ENCODE measurements at regions not wholly inside any gene's neighbourhood (a gene's known extent, or its start where the extent isn't known, plus 50 kb on each side); places are given as distances from the start of the nearest gene placed in this dataset.

DNA sequence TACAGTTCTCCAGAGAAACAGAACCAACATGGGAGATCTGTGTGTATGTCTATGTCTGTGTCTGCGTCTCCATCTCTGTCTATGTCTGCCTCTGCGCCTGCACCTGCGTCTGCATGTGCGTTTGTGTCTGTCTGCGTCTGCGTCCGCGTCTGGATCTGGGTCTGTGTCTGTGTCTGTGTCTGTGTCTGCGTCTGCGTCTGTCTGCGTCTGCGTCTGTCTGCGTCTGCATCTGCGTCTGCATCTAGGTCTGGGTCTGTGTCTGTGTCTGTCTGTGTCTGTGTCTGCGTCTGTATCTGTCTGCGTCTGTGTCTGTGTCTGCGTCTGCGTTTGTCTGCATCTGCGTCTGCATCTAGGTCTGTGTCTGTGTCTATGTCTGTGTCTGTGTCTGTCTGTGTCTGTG, 53.1 kb upstream of the SLC22A11 start:
- TF ChIP-seq ZFX (IDR thresholded peaks at IDR 0.05) = no peak
- TF ChIP-seq, protein P1, sequence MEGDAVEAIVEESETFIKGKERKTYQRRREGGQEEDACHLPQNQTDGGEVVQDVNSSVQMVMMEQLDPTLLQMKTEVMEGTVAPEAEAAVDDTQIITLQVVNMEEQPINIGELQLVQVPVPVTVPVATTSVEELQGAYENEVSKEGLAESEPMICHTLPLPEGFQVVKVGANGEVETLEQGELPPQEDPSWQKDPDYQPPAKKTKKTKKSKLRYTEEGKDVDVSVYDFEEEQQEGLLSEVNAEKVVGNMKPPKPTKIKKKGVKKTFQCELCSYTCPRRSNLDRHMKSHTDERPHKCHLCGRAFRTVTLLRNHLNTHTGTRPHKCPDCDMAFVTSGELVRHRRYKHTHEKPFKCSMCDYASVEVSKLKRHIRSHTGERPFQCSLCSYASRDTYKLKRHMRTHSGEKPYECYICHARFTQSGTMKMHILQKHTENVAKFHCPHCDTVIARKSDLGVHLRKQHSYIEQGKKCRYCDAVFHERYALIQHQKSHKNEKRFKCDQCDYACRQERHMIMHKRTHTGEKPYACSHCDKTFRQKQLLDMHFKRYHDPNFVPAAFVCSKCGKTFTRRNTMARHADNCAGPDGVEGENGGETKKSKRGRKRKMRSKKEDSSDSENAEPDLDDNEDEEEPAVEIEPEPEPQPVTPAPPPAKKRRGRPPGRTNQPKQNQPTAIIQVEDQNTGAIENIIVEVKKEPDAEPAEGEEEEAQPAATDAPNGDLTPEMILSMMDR (conservative IDR thresholded peaks at IDR 0.05) = no peak
- H3K27ac ChIP-seq = no peak overlapping the region

DNA sequence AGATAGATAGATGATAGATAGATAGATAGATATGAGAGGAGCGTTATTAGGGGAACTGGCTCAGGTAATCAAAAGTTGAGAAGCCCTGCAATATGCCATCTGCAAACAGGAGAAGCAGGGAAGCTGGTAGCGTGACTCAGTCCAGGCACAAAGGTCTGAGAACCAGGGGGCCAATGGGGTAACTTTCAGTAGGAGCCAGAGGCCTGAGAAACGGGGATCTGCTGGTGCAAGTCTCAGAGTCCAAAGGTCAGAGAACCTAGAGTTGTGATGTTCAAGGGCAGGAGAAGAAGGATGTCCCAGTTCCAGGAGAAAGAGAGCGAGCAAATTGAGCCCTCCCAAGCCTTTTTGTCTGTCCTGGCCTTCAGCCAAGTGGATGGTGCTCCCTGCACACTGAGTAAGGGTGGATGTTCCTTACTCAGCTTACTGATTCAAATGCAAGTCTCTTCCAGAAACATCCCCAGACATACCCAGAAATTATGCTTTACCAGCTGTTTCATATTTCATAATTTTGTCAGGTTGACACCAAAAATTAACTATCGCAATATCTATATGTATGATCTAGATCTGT, 52.5 kb upstream of the SLC22A11 start:
- no peak overlapping the region for H3K27ac ChIP-seq
- TF ChIP-seq ZFX (IDR thresholded peaks at IDR 0.05) = no peak
- TF ChIP-seq, protein P1 (conservative IDR thresholded peaks at IDR 0.05) = no peak

DNA sequence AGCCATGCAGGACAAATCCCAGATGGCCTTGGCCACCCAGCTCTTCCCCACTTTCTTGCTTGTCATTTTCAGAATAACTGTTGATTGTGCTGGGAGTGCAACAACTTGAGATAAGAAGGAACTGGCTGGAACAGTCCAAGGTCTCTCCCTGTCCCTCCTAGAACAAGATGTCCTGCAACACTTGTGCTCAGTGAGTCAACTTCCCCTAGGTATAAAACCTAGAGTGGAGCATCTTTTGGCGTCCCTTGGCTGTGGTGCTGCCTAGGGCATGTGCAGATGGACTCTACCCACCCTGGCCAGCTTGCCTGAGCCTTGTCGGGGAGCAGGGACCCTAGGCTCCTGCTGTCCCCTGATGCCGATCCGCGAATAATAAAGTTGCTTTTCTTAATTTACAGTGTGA, 50.7 kb upstream of the SLC22A11 start:
- no peak for TF ChIP-seq ZFX (IDR thresholded peaks at IDR 0.05)
- TF ChIP-seq, protein P1 (conservative IDR thresholded peaks at IDR 0.05) = no peak
- no peak overlapping the region for H3K27ac ChIP-seq
